GM19372 (cell line): ENCODE measurements at regions not wholly inside any gene's neighbourhood (a gene's known extent, or its start where the extent isn't known, plus 50 kb on each side); places are given as distances from the start of the nearest gene placed in this dataset.
"Not testable (repeated sequence)": the region's sequence is repeated elsewhere in the genome, so short reads cannot be mapped to it uniquely, and the experiment has no call there.

Experiments
- ATAC-seq: cut with Tn5 transposase; IDR thresholded peaks from one replicate; pipeline ENCODE4 v1.9.1; 2021; ENCODE audit warnings: mild to moderate bottlenecking, low read depth, moderate library complexity; ENCODE audit not compliant: unreplicated experiment

DNA sequence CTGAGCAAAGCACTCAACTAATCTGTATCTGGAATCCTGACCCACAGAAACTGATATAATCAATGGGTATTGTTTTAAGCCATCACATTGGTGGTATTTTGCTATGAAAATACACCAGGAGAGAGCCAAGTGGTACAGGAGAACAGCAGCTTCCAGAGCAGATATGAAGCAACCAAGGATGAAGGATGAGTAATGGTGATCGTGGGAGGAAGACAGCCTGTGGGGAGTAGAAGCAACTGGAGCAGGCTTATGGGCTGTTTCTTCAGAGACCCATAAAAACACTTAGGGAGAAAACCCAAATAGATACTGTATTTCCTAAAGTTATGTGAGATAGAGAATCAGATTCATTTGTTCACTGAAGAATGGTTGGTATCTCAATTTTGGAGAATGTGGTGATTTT, 330.8 kb downstream of the NUP35 start:
- ATAC-seq, result no peak

DNA sequence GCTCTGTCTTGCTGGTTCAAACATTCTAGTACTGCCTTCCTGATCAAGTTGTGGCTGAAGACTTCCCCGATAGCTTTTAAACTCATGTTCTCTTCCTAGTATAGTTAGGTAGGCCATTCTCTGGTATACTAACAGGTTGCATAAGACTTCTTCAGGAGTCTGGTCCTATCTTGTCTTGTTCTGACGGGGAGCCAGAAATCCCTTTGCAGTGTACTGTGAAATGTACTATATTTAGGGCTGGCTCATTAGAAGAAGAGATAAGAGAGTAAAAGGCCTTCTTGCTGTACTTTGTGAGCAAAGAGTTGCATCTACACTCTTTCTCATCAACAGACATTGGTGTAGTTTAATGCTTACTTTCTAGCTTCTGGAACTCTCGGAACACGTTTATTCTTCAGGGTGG, 331.9 kb downstream of the NUP35 start:
- ATAC-seq, result no peak

DNA sequence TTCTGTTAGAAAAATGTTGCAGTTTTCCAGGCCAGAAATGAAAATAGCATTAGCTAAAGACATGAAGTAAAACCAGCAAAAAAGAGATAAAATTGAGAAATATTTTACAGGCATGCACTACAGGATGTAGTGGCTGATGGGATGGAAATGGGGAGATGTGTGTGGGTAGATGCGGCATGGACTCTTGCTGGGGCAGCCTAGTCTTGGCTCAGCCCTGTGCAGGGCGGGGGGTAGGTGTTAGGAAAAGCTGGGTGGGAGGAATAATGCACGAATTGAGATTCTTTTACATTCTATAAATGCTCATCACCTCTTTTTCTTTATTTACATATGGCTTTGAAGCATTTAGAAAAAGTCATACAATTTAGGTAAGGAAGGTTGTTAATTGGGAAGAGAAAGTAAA, 334.2 kb downstream of the NUP35 start:
- no peak for ATAC-seq

DNA sequence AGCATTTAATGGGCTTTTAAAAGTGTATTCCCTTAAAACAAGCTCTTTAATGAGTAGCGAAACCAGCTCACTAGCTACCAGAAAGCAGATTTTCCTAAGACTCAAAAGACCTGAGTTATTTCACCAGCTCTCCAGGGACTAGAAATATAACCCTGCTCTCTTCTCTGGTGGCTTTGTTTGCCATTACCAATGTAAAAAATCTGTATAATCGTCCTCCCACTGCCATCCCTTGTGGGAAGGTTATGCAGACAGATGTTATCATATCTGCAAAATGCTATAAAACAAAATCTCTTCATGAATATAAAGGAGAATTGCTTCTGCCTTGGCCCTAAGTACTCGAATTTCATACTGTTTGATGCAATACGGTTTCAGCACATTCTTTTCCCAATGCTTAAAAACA, 335.2 kb downstream of the NUP35 start:
- no peak for ATAC-seq

DNA sequence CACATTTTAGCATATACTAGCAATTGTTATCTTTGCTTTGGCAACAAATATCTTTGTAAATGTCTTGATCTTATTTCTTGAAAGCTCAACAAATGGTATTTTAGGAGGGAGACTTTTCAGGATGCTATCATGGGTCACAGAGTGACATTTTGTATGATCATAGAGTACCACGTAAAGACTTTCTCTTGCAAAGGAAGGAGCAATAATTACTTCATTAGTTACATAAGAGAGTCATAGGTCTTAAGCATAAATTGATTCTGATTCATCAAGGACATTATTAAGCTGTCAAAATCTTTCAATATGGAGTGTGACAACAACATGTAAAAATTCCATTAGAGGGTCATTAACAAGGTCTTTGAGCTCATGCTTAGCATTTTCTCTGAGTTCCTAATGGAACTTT, 339.6 kb downstream of the NUP35 start:
- no peak for ATAC-seq

DNA sequence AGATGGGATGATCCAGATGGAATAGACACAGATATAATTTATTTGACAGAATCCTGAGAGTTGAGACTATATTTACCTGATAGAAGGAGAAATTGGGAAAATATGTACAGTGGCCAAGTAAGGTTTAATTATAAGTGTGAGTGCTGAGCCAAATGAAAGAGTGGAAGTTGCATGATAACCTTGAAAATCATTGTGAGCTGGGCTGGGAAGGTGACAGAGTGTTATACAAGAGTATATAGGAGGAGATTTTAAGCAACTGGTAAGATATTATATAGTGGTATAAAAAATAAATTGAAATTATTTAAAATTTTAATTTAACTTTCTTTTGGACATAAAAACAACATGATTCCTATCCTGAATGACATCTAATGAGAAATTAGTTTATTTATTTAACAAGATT, 340.8 kb downstream of the NUP35 start:
- no peak for ATAC-seq

DNA sequence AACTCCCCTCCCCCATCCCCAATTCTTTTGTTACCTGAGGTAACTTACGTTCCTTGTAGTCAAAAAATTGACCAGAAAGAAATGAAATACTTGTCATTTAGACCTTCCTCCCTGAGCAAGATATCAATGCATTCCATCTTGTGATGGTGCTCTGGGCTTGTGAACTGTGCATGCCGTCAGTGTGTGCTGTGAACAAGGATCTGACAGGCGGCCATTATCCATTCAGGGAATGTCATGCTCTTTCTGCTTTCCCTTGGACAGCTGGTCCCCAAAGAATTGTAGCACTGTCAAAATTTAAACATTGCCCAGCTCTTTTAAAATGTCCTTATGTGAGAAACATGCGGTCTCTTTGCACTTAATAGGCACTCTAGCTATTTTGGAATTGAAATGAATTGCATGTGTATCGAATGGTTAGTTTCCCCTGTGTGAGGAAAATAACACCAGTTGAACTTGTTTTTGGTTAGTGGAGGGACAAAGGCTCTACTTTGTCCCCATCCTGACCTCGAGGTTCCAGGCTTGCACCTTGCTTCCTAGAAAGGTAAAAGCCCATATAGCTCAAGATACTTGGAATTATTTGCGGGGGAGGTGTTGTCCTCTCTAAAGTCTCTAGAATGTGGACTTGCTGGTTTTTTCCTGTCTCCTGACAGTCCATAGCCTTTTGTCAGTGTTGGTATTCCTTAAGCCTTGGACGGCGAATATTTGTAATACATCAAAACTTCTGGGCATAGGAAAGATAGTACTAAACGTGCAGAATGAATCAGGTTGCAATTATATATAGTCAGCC, 350.9 kb downstream of the NUP35 start:
- no peak for ATAC-seq

DNA sequence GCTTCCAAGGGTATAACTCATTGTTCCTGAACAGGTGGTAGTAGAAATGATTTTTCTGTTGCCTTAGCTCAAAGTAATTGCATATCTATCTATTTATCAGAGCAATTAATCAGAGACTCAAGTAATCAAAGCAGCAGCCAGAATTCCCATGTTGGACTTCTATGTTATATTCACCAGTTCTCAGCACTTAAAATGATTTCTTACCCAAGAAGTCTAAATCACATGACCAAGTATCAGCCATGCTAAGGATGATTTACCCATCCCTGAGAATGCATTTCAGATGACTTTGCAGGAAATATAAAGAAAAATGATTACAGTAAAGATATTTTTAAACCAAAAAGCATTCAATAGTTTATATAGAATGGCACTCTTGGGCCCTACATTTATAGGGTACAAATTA, 352.2 kb downstream of the NUP35 start:
- ATAC-seq, result no peak

DNA sequence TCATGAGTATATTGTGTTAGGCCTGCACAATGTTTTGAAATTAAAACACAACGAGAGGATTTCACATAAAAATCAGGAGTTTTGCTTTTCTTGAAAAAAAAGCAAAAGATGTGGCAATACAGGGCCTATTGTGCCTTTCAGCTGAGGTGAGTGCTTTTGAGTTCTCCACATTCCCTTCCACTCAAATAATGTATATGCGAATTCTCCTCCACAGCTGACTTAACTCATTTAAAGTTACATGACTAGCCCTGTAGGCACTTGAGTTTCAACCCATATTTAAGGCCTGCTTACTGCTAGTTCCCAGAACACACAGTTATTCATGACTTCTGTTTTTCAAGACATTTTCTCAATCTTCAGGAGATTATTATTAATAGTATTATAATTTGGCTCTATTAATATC, 353.1 kb downstream of the NUP35 start:
- ATAC-seq, result no peak

DNA sequence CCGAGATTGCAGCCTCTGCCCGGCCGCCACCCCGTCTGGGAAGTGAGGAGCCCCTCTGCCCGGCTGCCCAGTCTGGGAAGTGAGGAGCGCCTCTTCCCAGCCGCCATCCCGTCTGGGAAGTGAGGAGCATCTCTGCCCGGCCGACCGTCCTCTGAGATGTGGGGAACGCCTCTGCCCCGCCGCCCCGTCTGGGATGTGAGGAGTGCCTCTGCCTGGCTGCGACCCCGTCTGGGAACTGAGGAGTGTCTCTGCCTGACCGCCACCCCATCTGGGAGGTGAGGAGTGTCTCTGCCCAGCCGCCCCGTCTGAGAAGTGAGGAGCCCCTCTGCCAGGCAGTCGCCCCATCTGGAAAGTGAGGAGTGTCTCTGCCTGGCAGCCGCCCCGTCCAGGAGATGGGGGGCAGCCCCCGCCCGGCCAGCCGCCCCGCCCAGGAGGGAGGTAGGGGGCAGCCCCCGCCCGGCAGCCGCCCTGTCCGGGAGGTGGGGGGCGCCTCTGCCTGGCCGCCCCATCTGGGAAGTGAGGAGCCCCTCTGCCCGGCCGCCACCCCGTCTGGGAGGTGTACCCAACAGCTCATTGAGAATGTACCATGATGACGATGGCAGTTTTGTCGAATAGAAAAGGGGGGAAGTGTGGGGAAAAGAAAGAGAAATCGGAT, 354.8 kb downstream of the NUP35 start:
- not testable (repeated sequence) for ATAC-seq

DNA sequence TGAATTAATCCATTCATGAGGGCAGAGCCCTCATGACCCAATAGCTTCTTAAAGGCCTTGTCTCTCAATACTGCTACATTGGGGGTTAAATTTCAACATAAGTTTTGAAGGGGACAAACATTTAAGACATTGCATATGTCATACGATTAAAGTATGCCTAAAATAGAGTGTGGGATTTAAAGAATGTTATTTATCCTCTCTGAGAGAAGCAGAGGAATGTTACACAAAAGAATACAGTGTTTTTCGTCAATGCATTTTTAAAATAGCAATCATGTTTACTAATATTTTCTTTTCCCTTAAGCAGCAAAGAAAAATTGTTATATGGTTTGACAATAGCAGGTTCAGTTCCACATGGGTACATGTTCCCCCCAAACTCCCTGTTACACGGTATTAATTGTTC, 363.1 kb downstream of the NUP35 start:
- ATAC-seq, result no peak

DNA sequence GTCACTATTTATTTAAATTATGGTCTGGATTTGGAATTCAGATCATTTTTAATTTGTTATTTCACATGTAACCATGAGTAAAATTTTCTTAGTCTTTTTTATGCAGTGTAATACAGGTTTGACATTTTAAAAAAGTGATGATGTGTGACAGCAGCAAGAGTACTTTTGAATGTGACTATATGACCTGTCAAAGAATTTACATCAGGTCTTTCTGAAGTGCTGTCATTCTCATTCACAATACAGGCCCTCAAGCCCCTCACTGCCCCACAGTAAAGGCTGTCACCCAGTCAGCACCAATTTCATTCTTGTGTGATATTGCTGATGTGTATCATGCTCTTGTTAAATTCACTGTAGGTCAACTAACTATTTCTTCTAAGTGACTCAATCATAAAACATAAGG, 364.2 kb downstream of the NUP35 start:
- ATAC-seq, result no peak

DNA sequence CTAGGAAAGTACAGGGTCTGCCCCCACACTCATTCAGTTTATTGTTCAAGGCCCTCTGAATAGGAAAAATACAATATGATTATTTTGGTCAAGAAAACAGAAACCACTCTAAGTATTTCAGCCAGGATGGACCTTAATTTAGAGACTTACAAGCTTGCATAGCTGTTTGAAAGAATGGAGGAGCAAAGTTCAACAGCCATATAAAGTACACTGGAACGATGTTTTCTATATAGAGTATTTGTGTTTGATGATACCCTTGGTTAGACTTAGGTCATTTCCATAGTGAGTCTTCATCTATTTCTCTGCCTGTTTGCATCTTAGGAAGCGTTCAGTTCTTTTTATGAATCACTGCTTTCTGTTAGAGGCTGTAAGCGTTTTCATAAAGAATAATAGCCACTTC, 366.2 kb downstream of the NUP35 start:
- no peak for ATAC-seq

DNA sequence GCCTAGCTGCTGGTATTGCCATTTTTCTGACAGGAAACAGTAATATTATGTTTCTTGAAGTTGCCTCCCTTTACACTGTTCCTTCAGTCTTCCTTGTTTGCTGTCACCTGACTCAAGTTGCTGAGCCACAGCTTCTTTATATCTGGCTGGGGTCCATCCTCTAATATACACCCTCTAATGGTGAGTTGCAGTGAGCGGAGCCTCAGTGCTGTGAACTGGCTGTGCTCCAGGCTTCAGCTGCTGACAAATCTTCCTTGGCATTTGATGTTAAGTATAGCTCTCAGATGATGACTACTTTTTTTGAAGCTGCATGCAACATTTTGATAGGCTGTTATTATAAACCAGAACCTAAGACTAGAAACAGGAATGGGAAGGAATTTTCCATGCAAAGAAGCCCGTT, 366.7 kb downstream of the NUP35 start:
- ATAC-seq, result no peak

DNA sequence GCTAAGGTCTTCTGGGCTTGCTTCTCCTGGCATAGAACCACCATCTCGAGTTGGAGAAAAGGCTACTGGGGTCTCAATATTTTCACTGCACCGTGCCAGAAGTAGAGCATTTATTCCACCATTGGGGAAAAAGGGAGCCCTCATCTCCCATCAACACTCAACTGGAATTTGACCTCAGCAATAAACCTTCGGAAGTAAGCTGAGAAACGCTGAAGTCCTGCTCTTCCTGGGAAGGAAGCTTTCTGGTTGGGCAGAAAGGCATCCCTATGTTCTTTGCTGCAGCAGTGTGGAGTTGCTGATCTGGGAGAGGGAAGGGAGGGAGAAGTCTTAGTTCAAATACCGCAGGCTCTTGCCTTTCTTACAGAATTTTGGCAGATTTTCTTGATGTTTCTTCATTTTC, 368.8 kb downstream of the NUP35 start:
- ATAC-seq, result no peak

DNA sequence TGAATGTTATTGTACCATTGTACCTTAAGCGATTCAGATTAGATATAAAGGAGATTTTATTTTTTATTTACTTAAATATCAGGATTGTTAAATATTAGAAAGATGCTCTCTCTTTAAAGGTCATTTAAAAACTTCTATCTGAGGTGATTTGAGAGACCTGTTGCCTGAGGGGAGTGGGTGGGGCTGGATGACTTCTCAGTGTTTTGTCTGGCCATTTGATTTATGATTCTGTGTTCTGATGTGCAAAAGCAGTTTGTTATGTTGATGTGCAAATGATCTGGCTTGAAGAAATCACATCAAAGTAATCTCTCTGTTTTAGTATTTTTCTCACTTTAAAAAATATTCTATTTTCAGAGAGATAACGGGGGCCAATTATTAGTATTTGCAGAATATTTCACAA, 370.8 kb downstream of the NUP35 start:
- no peak for ATAC-seq

DNA sequence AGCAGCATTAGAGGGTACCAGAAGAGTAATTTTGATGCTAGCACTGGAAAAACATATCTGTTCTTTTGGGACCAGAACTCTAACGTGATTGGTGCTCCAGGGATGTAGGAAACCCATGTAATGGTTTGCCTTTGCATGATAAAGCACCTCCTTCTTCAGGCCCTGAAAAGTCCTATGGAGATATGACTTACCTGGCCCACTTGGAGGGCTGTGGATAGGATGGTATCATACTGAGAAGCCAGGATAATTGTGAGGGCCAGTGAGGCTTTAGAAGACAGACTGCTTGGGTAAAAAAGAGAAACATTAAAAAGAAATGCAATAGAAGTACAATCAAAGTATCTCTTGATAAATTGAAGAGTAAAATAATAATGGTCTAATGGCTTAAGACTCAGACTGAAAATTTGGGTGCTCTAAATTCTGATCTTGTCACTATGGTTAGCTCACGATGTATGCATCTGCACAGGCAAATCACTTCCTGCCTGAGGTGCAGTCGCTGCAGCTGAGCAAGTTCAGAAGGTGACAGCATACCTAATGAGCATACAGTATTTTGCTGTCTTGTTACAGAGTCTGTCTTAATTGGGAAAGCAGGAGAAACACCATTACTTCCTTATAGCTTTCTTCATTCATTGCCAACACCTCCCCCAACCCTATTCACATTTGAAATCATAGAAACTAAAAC, 371.5 kb downstream of the NUP35 start:
- peak; percentile 64 for ATAC-seq

DNA sequence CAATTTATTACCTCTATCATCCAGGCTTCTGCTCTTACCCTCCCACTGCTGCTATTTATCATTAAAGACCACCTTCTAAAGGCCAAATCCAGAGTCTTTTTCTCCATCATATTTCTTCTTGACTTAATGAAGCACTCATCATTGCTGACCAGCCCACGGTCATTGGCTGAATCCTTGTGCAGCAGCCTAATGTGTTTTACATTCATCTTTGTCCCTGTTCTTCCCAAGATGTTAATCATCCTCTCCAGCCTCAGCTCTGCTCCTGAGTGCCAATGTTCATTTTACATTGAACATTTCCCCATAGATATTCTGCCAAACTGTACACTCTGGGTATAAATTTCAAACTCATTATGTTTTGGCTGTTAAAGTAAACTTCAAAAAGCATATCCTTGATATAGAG, 373.6 kb downstream of the NUP35 start:
- ATAC-seq, result no peak

DNA sequence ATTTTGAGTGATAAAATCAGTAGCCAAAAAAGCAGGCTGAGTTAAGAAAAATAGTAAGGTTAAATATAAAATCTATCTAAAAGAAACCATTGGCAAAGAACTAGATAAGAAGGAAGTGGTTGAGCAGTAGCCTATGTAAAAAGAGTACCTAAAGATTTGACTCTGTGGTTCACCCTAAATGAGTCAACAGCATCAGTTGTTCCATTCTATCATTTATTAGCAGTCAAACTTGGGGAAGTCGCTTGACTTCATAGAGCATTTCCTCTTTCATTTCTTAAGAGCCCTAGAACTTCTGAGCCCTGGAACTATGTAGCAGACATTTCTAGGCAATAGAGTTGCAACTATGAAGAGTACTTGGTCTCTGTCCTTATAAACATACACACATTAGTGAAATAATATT, 381.7 kb downstream of the NUP35 start:
- ATAC-seq, result no peak

DNA sequence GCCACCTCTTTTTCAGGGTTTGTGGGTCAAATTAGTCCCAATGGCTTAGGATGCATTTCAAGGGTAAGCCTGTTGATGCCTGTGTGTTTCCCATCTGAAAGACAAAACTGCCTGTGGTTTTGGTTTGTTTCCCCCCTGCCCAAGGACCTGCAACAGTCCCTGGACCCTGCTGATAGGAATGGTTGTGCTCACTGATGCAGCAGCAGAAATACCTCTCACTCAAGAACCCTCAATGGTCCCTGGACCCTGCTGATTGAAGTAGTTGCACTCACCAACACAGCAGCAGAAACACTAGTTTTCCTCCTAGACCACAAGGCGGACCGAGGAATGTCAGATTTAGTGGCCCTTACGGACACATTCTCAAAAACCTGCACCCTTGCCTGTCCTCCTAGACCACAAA, 386.9 kb downstream of the NUP35 start:
- no peak for ATAC-seq

DNA sequence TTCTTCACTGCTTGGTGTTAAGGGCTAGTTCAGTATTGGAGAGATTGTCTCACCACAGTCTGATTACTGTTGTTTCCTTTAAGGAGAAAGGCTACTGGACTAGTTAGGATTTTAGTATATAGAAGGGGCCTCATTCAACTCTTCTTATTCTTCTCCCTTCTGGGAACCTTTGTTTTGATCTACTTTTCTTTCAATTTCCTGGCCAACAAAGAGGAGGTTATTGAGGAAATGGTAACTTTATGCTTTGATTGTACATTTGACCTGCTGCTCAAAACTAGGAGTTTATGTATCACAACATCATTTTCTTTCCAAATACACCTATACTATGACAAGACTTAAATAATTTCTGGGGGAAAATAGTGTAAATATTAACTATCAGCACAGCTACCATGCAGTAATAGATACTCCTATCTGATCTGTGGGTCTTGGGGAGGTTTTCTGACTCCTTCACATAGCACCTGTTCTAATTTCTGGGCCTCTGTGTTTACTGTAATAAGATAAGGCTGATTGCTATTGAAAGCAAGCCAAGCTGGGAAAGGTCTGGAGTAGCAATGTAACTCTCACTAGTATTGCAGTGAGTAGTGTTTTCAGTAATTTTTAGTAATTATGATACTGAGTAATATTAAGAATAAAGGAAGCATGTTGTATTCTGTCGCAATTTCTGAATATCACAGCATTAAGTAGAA, 395.3 kb downstream of the NUP35 start:
- no peak for ATAC-seq
